CD4-positive, alpha-beta T cell treated with Interleukin-4 for 4 hours (primary cell): ENCODE measurements at regions not wholly inside any gene's neighbourhood (a gene's known extent, or its start where the extent isn't known, plus 50 kb on each side); places are given as distances from the start of the nearest gene placed in this dataset.
"Not testable (repeated sequence)": the region's sequence is repeated elsewhere in the genome, so short reads cannot be mapped to it uniquely, and the experiment has no call there.

Source experiments
- DNase-seq: peaks from one replicate; pipeline ENCODE4 v3.0.0-alpha.2; 2020

DNA sequence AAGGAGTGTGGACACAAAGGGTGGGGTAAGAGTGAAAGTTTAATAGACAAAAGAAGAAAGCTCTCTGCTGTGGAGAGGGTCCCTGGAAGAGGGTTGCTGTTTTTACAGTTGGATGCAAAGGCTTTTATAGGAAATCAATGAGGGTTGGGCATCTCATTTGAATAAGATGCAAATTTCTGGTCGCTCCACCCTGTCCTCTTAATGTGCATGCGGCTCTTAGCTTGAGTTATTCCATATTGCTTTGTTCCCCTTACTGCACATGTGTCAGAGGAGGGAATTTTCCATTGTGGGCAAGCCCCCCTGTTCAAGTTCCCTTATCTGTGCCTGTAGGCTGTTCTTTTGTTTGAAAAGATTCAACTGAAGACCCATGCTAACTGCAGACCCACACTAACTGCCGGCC, 326.5 kb downstream of the BCL11A start:
- DNase-seq = no peak

DNA sequence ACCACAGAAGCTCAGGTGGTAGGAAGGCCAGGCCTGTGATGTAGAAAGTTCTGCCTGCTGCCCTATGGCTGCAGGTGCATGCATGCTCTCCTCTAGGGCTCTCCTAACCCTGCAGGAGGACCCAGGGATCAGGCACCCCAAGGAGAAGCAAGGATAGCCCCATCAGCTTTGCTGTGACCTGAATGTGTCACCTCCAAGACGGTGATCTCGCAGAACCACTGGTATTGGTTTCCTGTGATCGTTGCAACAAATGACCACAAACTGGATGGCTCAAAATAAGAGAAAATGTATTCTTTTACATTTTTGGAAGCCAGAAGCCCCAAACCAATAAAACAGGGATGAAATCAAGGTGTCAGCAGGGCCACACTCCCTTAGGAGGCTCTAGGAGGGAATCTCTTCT, 327.3 kb downstream of the BCL11A start:
- no peak for DNase-seq

DNA sequence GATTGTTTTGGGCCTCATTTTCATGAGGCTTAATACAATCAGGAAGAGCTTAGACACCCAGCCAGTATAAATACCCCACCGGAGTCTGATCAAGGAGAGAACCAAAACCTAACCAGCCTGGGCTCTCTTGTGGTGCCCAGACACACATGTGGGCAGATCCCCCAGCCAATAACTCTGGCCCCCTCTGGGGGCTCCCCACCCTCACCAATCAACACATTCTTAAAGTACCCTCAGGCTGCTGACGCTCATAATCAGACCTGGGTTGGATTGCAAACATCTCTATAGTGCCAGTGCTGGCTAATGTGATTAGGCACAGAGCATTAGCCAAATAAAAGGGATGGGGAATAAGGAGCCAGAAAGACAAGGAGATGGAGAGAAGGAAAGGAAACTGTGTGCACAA, 329.6 kb downstream of the BCL11A start:
- DNase-seq = no peak

DNA sequence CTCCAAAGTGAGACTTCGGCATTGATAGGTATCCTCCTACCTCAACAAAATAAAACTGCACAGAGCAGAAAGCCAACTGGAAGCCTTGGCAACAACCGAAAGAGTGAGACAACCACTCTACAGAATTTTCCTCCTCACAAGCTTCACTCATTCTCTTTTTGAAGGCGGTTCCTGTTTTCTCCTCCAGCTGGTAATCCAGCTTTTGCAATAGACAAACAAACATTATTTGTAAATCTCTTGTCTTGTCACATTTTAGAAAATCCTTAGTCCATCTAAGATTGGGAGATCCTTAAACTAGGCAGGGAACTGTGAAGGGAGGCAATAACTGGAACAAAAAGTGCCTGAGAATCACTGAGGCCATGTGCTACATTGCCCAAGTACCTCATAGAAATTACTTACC, 332.4 kb downstream of the BCL11A start:
- no peak for DNase-seq

DNA sequence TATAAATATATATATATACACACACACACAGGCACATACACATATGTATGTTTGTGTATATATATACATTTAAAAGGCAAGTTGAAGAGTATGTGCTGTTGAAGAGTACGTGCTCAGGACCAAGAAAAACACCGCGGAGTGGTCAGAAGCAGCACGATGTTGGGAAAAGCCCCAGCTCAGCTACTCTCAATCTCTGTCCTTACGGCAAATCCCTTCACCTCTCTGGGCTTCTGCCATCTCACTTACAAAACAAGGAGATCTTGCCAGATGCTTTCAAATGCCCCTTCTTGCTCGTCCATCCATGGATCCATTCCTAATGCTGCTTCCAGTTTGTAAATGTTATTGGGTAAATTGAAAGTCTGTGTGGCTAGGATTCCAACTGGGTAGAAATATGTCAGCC, 333.9 kb downstream of the BCL11A start:
- DNase-seq = no peak

DNA sequence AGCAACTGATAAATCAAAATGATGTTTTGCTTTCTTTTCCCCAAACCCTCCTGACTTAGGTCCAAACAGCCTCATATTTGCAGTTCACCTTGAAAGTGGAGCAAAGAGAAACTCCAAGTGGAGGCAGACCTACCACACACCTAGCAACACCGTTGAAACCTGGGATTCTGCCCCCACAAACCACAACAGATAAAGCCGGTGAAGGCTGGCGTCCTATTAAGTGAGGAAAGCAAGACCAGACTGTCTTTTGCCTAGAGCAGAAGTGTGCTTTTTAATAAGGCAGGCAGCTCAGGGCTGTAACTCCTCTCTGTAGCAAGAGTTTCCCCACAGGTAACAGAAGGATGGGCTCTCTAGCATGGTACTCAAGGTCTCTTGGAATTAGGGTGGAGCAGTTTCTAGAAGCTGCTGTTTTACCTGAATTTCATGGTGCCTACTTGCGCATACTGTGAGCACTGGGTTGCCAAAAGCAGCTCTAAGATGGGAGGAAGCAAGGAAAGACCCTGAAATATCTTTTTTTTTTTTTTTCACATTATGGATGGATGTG, 336.9 kb downstream of the BCL11A start:
- no peak for DNase-seq

DNA sequence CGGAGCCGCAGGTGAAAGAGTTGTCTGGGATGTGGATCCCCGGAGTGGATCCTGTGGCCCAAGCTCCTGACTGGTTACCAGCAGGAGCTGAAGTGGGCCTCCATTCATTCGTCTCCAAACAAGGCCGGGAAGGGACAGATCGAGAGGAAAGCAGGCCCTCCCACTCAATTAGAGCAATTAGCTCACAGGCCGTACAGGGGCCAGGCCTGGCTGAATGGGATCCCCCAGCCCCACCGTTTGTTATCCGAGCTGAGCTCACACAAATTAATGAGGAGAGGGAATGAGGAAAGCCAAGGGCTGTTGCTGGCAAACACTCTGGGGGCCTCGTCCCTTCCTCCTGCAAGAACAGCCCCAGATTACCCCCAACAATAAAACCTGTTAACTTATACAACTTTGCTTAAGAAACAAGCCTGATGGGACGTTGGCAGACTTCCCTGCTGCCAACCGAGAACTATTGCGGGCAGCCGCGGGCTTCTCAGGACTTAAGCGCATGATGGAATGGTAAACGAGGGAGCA, 338.0 kb downstream of the BCL11A start:
- DNase-seq = no peak

DNA sequence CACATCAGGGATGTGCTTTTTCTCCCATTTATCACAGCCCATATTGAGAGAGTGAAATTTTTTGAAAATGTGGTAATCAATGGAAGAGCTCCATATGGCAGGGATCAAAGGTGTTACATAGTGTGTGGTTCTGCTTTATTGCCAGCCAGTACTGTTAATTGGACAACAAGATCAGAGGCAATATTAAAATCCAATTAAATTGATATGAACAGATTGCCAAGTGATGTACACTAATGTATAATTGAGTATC, 338.9 kb downstream of the BCL11A start:
- no peak for DNase-seq

DNA sequence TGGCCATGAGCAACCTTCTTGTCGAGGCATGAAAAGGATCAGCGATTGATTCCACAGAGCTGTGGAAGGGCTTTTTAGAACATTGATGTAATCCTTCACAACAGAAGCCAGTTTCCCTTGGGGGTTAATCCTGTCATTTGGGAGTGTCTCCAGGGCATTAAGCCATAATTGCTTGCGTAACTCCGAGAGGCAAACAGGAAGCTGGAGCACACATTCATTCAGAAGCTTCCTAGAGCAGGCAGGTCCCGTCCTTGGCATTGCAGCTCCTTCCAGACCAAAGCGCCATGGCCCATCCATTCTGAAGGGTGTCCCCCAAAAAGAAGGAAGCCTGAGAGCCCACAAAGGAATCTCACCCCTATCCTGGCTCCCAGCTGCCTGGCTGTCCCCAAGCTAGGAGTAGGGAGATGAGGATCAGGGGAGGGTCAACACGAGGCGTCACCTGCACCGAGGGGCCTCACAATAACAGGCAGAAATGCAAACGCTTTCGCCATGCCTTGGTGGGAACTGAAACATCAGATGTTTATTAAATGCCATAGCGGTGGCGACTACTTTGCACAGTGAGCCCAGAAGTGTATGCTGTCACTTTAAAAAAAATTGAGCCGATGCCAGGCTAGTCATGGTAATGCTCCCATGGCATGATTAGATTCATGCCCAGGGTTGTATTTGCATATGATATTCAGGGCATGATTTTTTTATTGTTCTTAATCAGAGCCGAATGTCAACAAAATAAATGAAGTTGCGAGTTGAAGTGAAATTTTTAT, 339.4 kb downstream of the BCL11A start:
- no peak for DNase-seq

DNA sequence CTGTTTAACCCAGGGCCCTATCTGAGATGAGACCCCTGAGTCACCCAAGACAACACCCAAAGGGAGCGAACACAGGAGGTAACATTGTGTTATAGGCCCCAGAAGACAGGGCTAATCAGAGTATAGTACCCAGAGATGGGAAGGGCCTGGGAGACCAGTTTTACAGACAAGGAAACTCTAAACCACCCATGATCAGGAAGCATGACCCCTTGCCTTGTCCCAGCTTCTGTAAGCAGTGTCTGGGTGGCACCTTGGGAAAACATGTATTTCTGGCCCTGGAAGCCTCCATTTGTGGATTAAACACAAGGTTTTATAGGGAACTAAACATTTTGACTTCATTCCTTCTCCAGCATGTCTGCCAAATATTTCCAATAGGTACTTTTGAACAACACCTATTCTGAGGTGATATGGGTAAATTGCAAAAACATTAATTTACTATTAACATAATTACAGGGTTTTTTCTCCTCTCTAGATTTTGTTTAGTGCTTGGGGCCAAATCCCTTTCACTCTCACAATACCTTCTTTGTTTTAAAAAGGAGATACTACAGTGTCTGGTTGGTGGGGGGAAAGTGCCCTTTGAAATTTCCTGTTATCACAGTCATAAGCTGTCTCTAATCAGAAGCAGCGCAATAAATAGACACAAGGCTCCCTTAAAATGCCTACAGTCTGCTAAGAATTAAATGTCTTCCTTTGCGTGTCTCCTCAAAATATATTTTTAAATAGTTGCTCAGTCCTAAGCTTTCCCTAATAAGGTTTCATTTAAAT, 341.1 kb downstream of the BCL11A start:
- DNase-seq = no peak

DNA sequence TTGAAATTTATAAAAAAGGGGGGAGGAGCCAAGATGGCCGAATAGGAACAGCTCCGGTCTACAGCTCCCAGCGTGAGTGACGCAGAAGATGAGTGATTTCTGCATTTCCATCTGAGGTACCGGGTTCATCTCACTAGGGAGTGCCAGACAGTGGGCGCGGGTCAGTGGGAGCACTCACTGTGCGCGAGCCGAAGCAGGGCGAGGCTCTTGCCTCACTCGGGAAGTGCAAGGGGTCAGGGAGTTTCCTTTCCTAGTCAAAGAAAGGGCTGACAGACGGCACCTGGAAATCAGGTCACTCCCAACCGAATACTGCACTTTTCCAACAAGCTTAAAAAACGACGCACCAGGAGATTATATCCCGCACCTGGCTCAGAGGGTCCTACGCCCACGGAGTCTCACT, 364.4 kb downstream of the BCL11A start:
- not testable (repeated sequence) for DNase-seq

DNA sequence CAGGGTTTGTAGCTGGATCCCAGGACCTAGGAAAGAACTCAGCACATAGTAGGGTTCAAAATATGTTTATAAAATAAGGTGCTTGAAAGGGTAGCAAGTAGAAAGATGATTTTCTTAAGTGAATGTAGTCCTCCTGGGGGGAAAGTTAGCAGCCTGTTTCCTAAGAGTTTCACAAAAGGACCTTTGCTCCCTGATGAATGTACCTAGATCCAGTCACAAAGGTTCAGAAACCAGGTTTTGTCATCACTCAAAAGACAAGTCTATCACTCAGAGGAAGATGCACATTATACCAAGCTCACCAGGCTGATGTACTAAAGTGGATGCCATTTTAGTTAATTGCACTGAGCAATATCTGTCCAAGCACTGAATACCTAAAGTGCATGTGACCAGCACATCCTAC, 378.2 kb downstream of the BCL11A start:
- no peak for DNase-seq

DNA sequence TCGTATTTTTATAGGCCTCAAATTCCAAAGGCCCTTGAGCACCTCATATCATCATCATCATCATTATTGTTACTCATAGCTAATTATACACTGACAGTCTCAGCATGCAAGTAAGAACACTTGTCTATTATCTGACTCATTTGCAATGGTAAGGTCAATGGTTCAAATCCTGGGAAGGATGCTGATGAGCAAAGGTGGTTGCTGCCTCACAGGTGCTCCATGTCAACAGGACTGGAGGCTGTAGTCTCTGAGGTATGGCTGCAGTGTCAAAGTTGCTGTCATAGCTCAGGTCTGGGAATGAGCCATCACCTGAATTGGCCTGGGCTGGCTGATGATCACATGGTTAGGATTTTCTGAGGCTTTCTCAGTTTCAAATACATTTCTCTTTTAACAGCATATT, 379.3 kb downstream of the BCL11A start:
- no peak for DNase-seq

DNA sequence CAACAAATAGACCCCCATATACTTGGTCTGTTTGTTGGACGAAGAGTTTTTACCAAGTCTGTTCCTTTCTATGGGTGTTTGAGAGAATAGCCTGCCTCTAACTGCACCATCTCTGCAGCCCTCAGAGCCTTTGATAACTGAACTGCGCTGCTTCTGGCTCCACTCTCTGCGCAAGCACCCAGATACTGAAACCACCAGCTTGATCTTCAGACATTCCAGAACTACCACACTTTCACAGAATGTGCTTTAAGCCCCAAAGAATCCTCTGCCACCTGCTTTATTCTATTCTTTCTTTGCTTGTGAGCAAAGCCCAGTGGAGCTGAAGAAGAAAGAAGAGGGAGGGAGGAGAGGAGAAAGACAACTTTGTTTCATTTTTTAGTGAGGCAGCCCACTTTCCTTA, 380.7 kb downstream of the BCL11A start:
- no peak for DNase-seq

DNA sequence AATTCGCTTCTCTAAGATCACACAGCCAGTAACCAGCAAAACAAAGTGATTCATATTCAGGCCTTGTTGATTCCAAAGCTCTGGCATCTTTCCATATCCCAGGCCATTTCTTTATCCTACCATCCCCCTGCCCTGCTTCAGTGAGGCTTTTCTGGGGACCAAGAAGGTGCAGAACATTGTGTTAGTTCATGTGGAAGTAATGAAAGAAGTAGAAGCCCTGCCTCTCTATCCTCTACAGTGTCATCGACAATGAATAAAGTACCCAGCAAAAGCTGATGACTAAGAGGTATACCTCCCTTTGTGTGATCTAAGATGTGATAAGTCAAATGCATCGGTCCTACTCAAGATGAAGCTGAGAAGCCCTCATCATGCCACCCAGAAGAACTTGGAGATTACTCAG, 383.2 kb downstream of the BCL11A start:
- DNase-seq = no peak

DNA sequence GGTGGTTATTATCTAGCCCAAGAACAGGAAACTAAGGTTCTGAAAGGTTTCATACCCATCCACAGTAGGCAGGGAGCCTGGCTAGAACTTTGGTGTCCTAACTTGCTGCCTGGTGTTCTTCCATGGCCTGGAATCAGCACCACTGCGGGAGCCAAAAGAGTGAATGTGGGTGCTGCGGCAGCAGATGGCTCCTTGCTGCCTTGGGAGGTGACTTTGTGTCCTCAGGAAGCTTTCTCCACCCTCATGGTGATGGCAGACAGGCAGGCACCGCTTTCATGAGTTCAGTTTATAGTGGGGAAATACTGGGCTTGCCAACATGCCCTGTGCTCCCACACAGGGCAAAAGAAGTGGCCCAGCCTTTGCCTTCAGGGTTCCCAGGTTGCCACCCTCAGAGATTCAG, 385.2 kb downstream of the BCL11A start:
- no peak for DNase-seq

DNA sequence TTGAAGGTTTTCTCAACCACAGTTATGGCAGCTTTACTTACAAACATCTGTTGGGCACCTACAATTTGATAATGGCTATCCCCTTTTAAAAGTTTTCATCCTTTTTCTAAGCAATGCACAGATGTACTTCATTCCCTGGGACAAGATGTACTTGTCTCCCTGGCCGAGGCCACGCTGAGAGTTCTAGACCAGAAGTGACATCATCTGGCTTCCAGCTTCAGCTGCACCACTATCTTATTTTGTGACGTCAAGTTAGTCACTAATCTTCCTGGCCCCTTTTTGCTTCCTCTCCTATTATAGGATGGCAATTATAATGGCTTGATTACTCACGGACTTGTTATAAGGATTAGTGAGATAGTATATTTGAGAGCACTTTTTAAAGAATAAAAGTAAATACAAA, 386.4 kb downstream of the BCL11A start:
- DNase-seq = no peak

DNA sequence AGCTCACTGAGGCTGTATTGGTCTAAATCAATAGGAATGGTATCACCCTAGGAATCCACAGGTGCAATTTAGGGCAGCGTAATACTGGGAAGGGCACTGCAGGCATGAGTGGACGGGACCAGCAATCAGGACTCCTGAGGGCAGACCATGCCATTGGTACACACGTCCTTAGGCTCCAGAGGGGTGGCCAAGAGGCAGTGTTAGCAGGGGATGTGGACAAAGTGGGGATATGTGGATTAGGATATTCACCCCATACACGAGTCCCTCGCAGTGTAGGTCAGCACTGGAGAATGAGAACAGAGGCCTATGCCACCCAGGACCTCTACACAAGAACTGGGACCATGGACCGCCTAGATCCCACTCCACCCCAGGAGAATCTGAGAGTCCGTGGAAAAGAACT, 389.8 kb downstream of the BCL11A start:
- no peak for DNase-seq

DNA sequence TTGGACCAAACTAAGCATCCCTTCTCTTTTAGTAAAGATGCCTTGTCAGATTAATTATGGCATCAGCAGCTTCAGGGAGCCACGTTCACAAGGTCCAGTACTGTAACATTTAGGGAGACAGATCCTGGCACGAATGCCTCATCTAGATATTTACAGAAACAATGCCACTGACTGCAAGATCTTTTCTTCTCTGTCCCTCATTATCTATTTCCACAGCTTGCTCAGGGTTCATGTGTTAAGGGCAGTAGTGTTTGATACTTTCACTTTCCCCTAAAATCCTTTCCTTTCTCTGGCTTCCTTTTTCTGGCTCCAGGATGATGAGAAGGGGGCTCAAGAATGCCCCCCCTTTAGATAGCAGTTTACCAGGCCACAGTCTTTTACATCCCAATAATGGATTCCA, 393.9 kb downstream of the BCL11A start:
- DNase-seq = no peak

DNA sequence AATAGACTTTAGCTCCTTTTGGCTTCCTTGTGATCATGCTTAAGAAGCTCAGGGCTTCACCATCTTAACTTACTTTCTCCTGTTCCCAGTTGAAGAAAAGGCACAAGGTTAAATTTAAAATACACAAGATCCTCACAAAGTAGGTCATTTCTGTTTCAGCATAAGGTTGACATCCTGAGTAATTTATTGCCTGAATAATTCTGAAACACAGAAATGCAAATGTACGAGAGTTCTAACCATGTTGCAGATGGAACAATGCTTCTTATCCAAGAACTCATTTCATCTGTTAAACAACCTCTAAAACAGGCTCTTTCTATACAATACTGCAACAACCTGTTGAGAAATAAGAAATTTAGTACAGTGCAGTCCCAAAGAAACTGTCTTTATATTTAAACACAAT, 395.2 kb downstream of the BCL11A start:
- DNase-seq = no peak

DNA sequence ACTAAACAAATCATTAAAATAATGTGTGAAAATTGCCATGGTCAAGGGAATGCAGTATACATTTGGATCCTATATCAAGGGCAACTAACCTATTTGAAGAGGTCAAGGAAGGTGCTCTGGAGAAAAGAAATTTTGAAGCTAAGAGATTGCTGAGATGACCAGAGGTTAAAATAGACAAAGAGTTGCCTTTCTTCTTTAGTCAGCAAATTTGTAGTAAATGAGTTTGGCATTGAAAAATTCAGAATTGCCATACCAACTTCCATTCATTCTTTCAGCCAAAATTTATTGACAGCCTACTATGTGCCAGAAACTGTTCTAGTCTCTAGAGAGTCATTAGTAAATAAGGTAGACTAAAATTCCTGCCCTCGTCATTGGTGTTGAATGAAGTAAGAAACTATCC, 396.2 kb downstream of the BCL11A start:
- DNase-seq = no peak

DNA sequence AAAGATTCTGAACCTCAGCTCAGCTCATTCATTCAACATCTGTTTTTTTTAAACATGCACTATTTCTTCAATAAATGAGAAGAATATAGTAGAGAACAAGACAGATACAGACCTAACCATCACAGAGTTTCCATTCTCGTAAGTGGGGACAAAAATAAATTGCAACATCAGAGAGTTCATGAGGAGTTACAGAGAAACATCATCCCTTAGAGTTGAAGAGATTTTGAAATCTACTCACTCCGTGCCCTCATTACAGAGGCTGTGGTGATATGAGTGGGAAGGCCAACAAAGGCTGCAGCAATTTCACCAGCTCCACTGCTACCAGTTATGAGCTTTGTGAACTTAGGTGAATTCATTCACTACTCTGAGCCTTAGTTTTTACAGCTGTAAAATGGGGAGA, 399.3 kb downstream of the BCL11A start:
- no peak for DNase-seq

DNA sequence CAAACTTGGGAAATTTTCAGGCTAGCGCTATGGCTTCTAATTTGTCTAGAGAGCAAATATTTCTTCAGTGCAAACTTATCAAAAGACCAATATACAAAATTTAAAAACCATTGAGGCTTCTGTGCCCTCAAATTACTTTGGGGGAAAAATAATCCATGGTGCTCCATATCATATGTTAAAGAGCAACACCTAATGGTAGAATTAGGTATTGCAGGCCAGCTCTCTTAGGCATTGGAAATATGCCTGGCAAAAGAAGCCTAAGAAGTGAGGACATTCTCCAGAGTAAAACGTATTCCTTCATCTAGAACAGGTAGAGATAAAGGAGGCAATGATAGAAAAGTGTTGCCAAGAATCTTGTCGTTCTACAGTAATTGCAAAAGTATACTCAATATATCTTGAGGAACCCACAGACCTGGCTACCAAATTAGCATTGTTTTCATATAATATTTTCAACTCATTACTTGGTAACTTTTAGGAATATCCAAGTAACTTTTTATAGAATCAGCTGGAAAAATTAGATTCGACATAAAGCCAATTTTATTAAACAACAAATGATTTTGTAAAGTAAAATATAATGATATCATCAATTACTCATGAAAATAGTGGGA, 401.1 kb downstream of the BCL11A start:
- peak; percentile 8 for DNase-seq

DNA sequence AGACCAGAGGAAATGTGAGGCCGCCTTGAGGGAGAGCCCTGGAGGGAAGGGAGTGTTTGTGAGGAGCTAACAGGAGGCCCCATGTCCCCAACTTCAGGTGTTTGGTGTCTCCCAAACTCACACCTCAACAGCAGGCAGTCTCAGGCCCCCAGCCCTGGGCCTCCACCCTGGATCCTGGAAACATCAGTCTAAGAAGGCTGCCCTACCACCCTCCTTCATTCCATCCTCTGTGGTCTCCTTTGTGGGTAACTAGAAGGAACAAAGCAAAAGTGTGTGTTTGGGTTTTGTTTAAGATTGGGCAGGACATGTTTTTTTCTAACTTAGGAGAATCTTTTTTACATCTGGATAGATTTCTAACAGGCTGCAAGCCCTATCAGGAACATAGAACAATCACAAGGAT, 404.3 kb downstream of the BCL11A start:
- DNase-seq = no peak
